ENCODE measurements at regions not wholly inside any gene's neighbourhood (a gene's known extent, or its start where the extent isn't known, plus 50 kb on each side); places are given as distances from the start of the nearest gene placed in this dataset.
"Not testable (repeated sequence)": the region's sequence is repeated elsewhere in the genome, so short reads cannot be mapped to it uniquely, and the experiment has no call there.

DNA sequence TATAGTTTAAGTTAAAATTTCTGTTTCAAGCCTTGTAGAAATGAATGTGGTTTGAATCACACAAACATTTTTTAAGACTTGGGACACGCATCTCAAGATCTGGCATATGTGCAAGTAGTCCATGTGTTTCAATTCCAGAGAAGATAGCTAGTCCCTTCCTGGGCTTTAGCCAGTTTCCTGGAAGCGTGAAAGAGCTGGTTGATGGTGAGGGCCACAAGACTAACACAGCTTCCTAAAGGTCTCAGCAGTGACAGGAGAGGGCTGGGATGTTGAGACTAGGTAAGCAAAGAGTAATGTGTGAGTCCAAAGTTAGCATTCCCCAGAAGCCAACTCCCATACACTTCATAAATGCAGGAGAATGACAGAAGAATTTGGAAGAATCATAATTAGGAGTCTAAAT, 111.9 kb upstream of the MAP2 start (continued):
- TF ChIP-seq, protein P1, sequence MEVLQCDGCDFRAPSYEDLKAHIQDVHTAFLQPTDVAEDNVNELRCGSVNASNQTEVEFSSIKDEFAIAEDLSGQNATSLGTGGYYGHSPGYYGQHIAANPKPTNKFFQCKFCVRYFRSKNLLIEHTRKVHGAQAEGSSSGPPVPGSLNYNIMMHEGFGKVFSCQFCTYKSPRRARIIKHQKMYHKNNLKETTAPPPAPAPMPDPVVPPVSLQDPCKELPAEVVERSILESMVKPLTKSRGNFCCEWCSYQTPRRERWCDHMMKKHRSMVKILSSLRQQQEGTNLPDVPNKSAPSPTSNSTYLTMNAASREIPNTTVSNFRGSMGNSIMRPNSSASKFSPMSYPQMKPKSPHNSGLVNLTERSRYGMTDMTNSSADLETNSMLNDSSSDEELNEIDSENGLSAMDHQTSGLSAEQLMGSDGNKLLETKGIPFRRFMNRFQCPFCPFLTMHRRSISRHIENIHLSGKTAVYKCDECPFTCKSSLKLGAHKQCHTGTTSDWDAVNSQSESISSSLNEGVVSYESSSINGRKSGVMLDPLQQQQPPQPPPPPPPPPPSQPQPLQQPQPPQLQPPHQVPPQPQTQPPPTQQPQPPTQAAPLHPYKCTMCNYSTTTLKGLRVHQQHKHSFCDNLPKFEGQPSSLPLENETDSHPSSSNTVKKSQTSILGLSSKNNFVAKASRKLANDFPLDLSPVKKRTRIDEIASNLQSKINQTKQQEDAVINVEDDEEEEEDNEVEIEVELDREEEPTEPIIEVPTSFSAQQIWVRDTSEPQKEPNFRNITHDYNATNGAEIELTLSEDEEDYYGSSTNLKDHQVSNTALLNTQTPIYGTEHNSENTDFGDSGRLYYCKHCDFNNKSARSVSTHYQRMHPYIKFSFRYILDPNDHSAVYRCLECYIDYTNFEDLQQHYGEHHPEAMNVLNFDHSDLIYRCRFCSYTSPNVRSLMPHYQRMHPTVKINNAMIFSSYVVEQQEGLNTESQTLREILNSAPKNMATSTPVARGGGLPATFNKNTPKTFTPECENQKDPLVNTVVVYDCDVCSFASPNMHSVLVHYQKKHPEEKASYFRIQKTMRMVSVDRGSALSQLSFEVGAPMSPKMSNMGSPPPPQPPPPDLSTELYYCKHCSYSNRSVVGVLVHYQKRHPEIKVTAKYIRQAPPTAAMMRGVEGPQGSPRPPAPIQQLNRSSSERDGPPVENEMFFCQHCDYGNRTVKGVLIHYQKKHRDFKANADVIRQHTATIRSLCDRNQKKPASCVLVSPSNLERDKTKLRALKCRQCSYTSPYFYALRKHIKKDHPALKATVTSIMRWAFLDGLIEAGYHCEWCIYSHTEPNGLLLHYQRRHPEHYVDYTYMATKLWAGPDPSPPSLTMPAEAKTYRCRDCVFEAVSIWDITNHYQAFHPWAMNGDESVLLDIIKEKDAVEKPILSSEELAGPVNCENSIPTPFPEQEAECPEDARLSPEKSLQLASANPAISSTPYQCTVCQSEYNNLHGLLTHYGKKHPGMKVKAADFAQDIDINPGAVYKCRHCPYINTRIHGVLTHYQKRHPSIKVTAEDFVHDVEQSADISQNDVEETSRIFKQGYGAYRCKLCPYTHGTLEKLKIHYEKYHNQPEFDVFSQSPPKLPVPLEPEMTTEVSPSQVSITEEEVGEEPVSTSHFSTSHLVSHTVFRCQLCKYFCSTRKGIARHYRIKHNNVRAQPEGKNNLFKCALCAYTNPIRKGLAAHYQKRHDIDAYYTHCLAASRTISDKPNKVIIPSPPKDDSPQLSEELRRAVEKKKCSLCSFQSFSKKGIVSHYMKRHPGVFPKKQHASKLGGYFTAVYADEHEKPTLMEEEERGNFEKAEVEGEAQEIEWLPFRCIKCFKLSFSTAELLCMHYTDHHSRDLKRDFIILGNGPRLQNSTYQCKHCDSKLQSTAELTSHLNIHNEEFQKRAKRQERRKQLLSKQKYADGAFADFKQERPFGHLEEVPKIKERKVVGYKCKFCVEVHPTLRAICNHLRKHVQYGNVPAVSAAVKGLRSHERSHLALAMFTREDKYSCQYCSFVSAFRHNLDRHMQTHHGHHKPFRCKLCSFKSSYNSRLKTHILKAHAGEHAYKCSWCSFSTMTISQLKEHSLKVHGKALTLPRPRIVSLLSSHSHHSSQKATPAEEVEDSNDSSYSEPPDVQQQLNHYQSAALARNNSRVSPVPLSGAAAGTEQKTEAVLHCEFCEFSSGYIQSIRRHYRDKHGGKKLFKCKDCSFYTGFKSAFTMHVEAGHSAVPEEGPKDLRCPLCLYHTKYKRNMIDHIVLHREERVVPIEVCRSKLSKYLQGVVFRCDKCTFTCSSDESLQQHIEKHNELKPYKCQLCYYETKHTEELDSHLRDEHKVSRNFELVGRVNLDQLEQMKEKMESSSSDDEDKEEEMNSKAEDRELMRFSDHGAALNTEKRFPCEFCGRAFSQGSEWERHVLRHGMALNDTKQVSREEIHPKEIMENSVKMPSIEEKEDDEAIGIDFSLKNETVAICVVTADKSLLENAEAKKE (CRISPR knock-in tag; IDR thresholded peaks at IDR 0.05), result no peak
- TF ChIP-seq ZNF331 (CRISPR knock-in tag; IDR thresholded peaks at IDR 0.05; ENCODE audit: low read depth) (no peak), JUNB (IDR thresholded peaks at IDR 0.05; ENCODE audit: unreplicated experiment) (no peak), CREB1 (CRISPR knock-in tag; IDR thresholded peaks at IDR 0.05; ENCODE audit: low read depth) (no peak)
- TF ChIP-seq, protein P2, sequence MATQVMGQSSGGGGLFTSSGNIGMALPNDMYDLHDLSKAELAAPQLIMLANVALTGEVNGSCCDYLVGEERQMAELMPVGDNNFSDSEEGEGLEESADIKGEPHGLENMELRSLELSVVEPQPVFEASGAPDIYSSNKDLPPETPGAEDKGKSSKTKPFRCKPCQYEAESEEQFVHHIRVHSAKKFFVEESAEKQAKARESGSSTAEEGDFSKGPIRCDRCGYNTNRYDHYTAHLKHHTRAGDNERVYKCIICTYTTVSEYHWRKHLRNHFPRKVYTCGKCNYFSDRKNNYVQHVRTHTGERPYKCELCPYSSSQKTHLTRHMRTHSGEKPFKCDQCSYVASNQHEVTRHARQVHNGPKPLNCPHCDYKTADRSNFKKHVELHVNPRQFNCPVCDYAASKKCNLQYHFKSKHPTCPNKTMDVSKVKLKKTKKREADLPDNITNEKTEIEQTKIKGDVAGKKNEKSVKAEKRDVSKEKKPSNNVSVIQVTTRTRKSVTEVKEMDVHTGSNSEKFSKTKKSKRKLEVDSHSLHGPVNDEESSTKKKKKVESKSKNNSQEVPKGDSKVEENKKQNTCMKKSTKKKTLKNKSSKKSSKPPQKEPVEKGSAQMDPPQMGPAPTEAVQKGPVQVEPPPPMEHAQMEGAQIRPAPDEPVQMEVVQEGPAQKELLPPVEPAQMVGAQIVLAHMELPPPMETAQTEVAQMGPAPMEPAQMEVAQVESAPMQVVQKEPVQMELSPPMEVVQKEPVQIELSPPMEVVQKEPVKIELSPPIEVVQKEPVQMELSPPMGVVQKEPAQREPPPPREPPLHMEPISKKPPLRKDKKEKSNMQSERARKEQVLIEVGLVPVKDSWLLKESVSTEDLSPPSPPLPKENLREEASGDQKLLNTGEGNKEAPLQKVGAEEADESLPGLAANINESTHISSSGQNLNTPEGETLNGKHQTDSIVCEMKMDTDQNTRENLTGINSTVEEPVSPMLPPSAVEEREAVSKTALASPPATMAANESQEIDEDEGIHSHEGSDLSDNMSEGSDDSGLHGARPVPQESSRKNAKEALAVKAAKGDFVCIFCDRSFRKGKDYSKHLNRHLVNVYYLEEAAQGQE (IDR thresholded peaks at IDR 0.05; ENCODE audit: unreplicated experiment), result no peak

DNA sequence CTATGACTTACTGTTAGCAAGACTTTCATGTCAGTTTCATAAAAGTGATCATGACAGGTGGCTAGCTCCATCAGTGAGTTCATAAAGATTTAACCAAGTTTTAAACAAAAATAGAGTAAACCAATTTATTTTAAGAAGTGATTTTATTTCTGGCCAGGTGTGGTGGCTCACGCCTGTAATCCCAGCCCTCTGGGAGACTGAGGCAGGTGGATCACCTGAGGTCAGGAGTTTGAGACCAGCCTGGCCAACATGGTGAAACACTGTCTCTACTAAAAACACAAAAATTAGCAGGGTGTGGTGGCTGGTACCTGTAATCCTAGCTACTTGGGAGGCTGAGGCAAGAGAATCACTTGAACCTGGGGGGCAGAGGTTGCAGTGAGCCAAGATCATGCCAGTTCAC, 111.4 kb upstream of the MAP2 start:
- H3K9me3 Mint-ChIP-seq; H2AFZ ChIP-seq; H3K27ac ChIP-seq (ENCODE audit: low read depth); H3K4me2 ChIP-seq; H3K27me3 ChIP-seq (ENCODE audit: insufficient read depth); H3F3A ChIP-seq (replicated peaks; ENCODE audit: low read depth); ATAC-seq; H3K79me2 ChIP-seq (replicated peaks; ENCODE audit: insufficient read depth); H3K4me3 Mint-ChIP-seq; H3K9me2 ChIP-seq (ENCODE audit: insufficient read depth); DNase-seq (ENCODE audit: low spot score); H3K27ac Mint-ChIP-seq; H3K4me3 ChIP-seq; H3K36me3 ChIP-seq (ENCODE audit: insufficient read depth); H3K4me1 ChIP-seq (ENCODE audit: insufficient read depth): not testable (repeated sequence)
- Mint-ChIP-seq H3K36me3 (ENCODE audit: low read depth) (peaks cover 52% of the 10 kb centered on the region), H3K4me1 (peaks cover 25% of the 10 kb centered on the region), H3K27me3 (ENCODE audit: insufficient read depth, low read depth, poor library complexity) (peaks cover 11% of the 10 kb centered on the region)
- peaks cover 18% of the 10 kb centered on the region; the same call in 1 of the 2 replicates for H4K20me1 ChIP-seq (replicated peaks; ENCODE audit: insufficient read depth)
